NCI-H2196 (cell line): ENCODE measurements at regions not wholly inside any gene's neighbourhood (a gene's known extent, or its start where the extent isn't known, plus 50 kb on each side); places are given as distances from the start of the nearest gene placed in this dataset.

Source experiments
- DNase-seq: peaks from one replicate; lab custom pipeline; 2025; ENCODE audit not compliant: unreplicated experiment; lab: John Stamatoyannopoulos, UW

DNA sequence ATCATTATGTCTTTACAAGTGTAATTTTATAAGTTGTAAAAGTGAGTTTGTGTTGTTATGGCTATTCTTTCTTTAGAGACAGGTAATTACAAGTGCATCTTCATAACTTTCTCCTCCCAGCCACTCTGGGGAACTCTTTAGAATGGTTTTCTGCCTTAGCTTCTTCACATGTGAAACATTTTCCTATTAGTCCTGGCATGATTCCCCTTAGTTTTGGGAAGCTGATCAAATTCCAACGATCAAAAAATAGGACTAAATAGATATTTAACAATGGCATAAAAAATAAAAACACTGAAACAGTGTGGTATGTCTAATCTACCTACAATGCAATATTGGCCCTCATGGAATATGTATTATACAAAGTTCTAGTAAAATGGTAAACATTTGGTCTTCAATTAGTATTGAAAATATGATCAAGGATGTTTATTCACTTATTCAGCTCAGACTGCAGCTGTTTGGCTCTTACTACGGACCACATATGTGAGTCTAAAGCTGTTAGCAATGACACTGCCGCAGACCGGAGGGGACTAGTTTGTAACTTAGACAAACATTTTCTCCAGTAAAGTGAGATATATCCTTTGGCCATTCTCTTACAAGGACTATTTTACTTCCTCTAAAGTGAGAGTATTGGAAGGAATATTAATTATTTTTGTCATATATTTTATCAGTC, 890.8 kb upstream of the USP15 start:
- DNase-seq: no peak

DNA sequence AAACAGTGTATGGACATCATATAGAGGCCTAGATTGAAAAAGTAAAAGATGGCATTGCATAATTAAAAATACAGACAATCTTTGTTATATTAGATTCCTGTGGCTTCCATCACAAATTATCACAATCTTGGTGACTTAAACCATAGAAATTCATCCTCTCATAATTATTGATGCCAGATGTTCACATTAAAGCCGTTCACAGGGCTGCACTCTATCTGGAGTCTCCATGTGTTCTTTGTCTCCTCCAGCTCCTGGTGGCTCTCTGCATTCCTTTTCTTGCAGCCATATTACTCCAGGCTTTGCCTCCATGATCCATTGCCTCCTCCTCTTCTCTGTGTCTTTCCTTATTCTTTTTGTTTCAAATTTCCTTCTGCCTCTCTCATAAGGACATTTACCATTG, 875.7 kb upstream of the USP15 start:
- no peak for DNase-seq

- DNase-seq: no peak
Measured at GRCh38 chr12:61385771-61386170, 874.4 kb upstream of the USP15 start.

DNA sequence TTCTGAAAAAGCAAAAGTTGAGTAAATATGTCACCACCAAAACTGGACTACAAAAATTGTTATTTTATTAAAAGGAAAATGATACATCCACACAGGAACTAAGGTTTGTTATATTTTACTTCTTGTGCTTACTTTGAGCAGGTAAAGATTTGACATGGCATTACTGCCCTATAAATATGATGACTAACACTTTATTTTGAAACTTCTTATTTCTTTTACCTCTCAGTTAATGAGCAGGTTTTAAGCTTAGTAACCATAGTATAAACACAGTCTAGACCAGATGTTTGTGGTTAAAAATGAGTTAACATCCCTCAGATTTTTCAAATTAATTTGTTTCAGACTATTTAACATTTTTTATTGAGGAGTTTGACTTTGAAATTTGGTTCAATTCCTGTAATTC, 862.5 kb upstream of the USP15 start:
- no peak for DNase-seq

DNA sequence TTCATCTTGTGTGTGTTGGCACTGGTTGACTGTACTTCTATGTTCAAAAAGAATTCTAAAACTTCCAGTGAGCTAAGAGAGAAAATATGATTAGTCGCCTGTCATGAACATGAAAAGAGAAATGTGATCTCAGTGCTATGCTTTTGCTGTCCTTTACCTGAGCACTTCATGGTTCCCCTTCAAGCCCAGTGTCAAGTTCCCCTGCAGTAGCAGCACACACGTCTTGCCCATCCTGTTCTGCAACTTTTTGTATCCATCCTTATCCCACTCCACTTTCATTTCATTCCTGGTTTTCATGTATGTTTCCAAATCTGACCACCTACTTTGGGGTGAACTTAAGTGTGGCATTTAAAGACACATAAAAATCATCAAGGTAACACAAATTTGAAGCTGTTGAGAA, 848.0 kb upstream of the USP15 start:
- DNase-seq: no peak

- DNase-seq: no peak
Measured at GRCh38 chr12:61414470-61414869, 845.7 kb upstream of the USP15 start.

- no peak for DNase-seq
Measured at GRCh38 chr12:61422786-61423185, 837.4 kb upstream of the USP15 start.

DNA sequence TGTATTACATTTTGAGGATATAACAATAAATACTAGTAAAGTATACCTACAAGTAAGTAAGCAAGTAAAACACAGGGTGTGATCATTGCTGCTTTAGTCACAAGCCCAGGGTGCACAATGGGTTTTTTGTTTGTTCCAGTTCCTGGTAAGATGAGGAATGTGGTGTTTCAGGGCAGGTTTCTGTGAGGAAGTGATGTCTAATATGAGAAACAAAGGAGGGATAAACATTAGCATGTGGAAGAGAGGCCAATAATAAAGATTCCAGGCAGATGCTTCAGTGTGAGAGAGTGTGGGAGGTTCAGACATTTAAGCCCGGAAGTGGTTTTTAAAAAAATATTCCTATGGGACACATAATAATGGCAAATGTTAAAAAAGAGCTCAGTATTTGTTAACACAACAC, 808.1 kb upstream of the USP15 start:
- DNase-seq: no peak

DNA sequence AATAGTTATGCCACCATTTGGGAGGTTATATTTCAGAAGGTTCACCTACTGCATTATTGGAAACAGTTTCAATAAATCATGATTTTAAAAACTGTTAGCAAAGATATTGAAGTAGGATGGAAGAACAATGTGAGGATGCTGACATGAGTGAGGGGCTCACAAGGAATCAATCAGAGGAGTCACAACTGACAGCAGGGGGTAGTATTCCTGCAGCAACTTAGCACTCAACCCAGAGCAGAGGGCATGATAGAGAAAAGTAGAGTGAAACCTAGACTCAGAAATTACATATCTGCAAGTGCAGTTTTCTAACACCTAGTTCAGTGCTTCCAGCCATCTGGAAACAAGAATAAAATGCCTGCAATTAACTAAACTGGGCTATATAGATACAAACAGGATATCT, 772.5 kb upstream of the USP15 start:
- no peak for DNase-seq

DNA sequence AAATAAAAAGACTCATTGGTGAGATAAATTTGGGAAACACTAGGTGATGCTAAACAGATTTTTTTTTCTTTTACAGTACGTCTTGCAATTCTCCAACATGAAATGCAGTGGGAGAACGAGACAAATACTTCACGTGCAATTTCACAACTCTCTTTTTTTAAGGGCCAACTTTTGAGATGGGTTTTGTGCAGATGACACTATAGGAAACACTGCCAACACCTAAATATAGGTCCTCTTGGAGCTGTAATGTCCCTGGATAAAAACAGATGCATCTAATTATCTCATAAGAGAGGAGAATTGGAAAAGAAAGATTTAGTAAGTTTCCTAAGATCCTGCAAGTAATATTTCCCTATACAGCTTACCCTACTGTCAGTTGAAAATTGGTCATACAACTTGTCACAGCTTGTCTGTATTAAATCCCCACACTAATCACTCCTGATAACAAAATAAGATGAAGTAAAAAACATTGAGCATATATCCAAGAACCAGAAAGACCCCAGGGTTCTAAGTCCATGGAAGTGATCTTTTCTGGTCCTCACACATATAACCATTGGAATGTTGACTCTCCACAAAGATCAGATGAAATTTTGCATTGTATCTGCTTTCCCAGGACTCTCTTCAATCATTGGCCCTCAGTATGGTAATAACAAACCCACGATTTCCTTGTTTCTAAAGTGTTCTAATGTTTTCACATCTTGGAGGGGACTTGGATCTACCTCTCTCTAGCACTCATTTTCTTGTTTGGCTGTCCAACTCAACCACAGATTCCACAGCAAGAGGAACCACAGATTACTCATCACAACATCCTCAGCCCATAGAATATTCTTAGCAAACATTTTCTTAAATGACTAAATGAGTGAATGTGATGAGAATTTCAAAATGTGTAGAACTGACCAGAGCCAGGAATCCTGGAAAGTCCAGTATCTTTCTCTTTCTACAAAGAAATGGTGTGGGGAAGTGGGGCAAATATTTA, 769.4 kb upstream of the USP15 start:
- DNase-seq: no peak

- no peak for DNase-seq
Measured at GRCh38 chr12:61502179-61502578, 758.0 kb upstream of the USP15 start.

DNA sequence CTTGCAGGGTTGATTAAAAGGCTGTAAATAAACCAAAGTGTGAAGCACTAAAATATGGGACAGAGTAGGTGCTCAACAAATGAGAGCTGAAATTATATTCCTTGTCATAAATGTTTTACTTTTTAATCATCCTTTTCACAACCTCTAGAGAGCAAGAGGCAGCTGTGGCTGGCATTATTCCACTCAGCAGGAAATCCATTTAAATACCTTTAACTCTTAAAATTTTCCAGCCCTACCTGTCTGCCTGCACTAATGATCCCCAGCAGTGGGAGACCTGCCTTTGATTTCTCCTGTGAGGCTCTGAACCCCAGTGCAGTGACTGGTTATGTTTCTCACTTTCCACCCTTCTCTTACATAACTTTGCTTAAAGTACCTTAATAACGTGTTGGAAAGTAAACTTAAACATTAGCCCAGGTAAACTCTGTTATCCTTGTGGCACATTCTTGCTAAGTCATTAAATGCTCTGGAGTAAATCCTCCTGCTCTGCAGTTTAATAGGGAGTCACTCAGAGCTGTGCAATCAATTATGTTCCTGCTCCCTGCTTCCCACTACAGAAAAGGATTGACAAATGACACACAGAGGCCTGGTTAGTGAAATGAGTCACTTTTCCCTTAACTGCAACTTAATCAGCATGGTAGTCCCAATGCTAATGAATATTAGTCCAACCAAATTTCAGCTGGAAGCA, 755.7 kb upstream of the USP15 start:
- DNase-seq: no peak

DNA sequence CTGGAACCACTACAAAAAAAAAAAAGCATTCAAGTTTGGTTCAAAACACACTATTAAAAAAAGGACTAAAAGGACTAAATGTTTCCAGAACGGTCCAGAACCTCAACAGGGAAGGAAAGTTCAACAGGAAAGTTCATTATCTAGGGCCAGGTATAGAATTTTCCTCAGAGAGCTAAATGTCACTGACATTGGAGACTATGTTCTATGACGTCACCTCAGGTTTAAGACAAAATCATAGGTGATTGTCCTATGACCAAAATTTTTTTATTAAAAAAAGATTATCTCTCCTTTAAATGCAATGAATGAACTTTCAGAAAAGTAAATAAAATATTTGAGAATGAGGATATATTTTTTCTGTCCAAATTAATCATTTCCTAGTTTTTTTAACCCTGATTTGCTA, 746.7 kb upstream of the USP15 start:
- DNase-seq: no peak

- DNase-seq: no peak
Measured at GRCh38 chr12:61514016-61514415, 746.2 kb upstream of the USP15 start.

DNA sequence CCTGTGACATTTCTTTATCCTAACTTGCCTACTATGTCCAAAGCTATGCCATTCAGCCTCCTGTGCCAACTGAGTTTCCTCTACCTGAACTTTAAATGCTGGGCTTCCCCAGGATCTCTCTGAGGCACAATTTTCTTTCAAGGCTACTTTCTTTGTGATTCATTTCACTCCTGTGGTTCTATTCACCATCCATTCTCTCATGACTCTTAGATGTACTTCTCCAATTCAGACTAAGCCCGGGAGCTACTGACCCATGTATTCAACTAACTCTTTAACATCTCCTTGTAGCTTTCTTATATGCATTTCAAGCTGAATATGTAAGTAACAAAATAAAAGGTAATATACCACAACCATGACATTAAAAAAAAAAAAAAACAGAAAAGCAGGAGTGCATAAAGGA, 738.9 kb upstream of the USP15 start:
- no peak for DNase-seq

- no peak for DNase-seq
Measured at GRCh38 chr12:61523276-61523992, 736.8 kb upstream of the USP15 start.

DNA sequence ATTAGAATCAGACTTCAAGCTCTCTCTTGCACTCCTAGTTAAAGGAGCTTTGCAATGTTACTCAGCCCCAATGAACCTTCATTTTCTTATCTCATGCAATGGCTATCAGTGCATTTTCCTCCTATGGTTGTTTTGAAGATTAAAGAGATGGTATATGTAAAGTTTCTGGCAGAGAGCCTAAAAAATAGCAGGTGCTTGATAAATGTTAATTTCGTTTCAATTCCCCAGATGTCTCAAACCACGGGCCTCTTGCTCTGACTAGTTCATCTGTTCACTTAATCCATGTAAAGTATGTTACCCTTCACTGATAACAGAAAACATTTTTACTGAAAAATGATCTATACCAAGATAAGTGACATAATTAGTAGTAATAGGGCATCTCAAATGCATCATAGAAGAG, 735.4 kb upstream of the USP15 start:
- DNase-seq: no peak

DNA sequence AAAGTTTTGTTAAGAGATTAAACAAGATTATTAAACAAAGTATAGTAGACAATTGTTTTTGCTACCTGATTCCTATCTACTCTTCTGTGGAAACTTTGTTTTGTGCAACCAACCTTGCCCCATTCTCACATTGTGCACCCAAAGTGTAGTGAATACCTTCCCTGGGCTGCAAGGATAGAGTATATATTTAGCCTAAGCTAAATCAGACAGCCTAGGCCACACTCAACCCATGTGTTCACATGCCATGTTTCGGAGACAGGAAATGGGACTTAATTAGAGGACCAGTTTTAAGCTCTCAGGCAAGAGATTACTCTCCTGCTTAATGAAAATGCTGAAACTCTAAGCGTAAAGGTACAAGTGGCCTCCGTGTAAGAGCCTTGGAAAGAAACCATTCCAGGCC, 734.9 kb upstream of the USP15 start:
- DNase-seq: no peak

DNA sequence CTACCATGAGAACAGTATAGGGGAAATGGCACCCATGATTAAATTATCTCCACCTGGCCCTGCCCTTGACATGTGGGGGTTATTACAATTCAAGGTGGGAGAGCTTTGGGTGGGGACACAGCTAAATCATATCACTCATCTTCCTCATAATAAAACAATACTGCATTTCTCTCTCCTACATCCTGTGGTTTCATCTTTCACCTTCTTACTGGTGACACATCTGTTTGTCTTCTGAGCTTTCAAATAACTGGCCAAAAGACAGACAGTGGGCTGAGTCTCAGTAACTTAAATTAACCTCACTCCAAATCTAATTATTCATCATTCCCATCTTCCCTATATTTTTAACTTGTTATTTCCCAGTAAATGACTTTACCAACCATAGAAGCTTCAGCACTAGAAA, 729.7 kb upstream of the USP15 start:
- no peak for DNase-seq

- no peak for DNase-seq
Measured at GRCh38 chr12:61531195-61531594, 729.0 kb upstream of the USP15 start.

- DNase-seq: no peak
Measured at GRCh38 chr12:61536117-61536516, 724.1 kb upstream of the USP15 start.
